NT2/D1 (cell line): ENCODE measurements at regions not wholly inside any gene's neighbourhood (a gene's known extent, or its start where the extent isn't known, plus 50 kb on each side); places are given as distances from the start of the nearest gene placed in this dataset.

Source experiments
- SUZ12 ChIP-seq: IDR thresholded peaks from 2 replicates; pipeline ENCODE4 v1.6.1; 2011; ENCODE audit not compliant: insufficient read length, insufficient read depth; ENCODE audit errors: extremely low read depth
- YY1 ChIP-seq: IDR thresholded peaks from 2 replicates; pipeline ENCODE4 v1.6.1; 2011; ENCODE audit not compliant: insufficient read length, insufficient read depth

DNA sequence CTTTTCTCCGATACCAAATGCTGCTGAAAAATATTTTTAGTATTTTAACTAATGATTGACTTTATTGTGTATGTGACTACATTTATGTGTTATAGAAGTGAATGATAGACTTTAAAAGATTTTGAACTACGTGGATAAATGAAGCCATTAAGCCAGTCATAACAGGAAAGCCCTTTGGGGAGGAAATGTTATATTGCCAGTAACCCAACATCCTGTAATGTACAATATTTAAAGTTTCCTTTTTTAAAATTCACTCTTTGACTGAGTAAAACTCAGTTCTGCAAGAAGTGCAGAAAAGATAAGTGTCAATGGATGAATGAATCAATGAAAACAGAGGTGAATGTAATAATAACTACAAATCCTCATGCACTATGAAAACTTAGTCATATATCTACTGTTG is 102.6 kb upstream of the TLE4 start:
- no peak for TF ChIP-seq YY1
- TF ChIP-seq SUZ12, result no peak
